Neural progenitor cell (in vitro differentiated cells): ENCODE measurements at regions not wholly inside any gene's neighbourhood (a gene's known extent, or its start where the extent isn't known, plus 50 kb on each side); places are given as distances from the start of the nearest gene placed in this dataset.
"Not testable (repeated sequence)": the region's sequence is repeated elsewhere in the genome, so short reads cannot be mapped to it uniquely, and the experiment has no call there.

Source experiments
- CTCF ChIP-seq: fragments of 200-600 bp; sonication (generic); IDR thresholded peaks from 2 replicates; pipeline ENCODE4 v1.5.1; 2017; ENCODE audit warnings: antibody characterized with exemption, mild to moderate bottlenecking
- EZH2 ChIP-seq: fragments of 200-600 bp; sonication (generic); IDR thresholded peaks from 2 replicates; pipeline ENCODE4 v1.6.1; 2017; ENCODE audit warnings: antibody characterized with exemption, mild to moderate bottlenecking, moderate library complexity
- EZH2phosphoT487 ChIP-seq: fragments of 200-600 bp; sonication (generic); IDR thresholded peaks from 2 replicates; pipeline ENCODE4 v1.6.1; 2017; ENCODE audit warnings: antibody characterized with exemption

DNA sequence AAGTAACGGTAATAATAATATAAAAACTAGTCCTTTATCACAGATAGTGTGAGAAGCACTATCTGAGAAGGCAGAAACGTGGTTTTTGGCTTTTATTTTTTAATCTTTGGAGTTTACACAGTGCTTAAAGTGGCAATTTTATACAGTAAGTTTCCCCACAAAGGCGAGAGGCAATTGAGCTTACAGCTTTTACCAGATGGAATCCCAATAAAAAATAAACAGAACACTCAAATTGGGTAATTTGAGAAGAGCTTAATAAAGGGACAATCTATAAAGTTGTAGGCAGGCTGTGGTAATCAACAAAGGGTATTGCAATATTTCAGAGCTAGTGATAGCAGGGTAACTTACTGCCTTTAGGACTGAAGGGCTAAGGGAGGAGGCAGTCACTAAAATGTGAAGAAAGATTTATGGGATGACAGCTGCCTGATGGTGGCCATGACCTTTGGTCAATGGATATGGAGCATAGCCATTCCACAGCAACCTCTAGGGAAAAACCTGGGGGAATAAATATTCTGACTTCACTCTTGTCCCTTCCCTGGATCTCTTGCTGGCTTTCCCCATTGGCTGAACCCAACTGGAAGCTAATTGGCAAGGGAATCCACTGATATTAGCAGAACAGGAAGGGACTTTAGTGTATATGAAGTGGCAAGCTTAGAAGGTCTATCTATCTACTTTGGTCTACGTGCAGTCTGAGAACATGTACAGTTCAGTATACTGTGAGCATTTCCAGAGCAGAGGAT, 717.0 kb upstream of the DEFB115 start:
- TF ChIP-seq CTCF, EZH2, EZH2phosphoT487: not testable (repeated sequence)
